Neural progenitor cell (in vitro differentiated cells): ENCODE measurements at regions not wholly inside any gene's neighbourhood (a gene's known extent, or its start where the extent isn't known, plus 50 kb on each side); places are given as distances from the start of the nearest gene placed in this dataset.

Experiments
- DNase-seq: peaks from one replicate; pipeline ENCODE4 v3.0.0-alpha.2; 2016; ENCODE audit warnings: low spot score
- H2AFZ ChIP-seq: fragments of 200-600 bp; sonication (generic); replicated peaks from 2 replicates; pipeline ENCODE4 v1.6.1; 2016; ENCODE audit warnings: antibody characterized with exemption
- H3F3A ChIP-seq: fragments of 200-600 bp; sonication (generic); 2 replicates; pipeline ENCODE4 v1.6.1; 2016; ENCODE audit warnings: antibody characterized with exemption, low read depth
- H3K27ac ChIP-seq: fragments of 200-600 bp; sonication (generic); 2 replicates; pipeline ENCODE4 v1.5.1; 2016; ENCODE audit warnings: mild to moderate bottlenecking
- H3K27me3 ChIP-seq: fragments of 200-600 bp; sonication (generic); 2 replicates; pipeline ENCODE4 v1.6.1; 2016; ENCODE audit warnings: mild to moderate bottlenecking, moderate library complexity
- H3K36me3 ChIP-seq: fragments of 200-600 bp; sonication (generic); 2 replicates; pipeline ENCODE4 v1.5.1; 2016
- H3K4me1 ChIP-seq: fragments of 200-600 bp; sonication (generic); 2 replicates; pipeline ENCODE4 v1.6.1; 2016; ENCODE audit warnings: mixed run types
- H3K4me2 ChIP-seq: fragments of 200-600 bp; sonication (generic); 2 replicates; pipeline ENCODE4 v1.6.1; 2016
- H3K4me3 ChIP-seq: fragments of 200-600 bp; sonication (generic); 2 replicates; pipeline ENCODE4 v1.5.1; 2016
- H3K79me2 ChIP-seq: fragments of 200-600 bp; sonication (generic); 2 replicates; pipeline ENCODE4 v1.6.1; 2016; ENCODE audit warnings: low read depth
- H3K9ac ChIP-seq: fragments of 200-600 bp; sonication (generic); 2 replicates; pipeline ENCODE4 v1.6.1; 2016
- H3K9me3 ChIP-seq: fragments of 200-600 bp; sonication (generic); 2 replicates; pipeline ENCODE4 v1.5.1; 2016; ENCODE audit warnings: low read depth
- H4K20me1 ChIP-seq: fragments of 200-600 bp; sonication (generic); 2 replicates; pipeline ENCODE4 v1.6.1; 2016; ENCODE audit warnings: low read depth
- H3K27ac Mint-ChIP-seq: 3 replicates; pipeline ENCODE4 v1.8.0; 2021; ENCODE audit warnings: mixed read lengths
- H3K27me3 Mint-ChIP-seq: 2 replicates; pipeline ENCODE4 v1.8.0; 2022; ENCODE audit warnings: low read depth, mild to moderate bottlenecking, inconsistent platforms, moderate library complexity, mixed read lengths; ENCODE audit not compliant: insufficient read depth
- H3K36me3 Mint-ChIP-seq: 3 replicates; pipeline ENCODE4 v1.8.0; 2021; ENCODE audit warnings: mixed read lengths
- H3K4me1 Mint-ChIP-seq: 3 replicates; pipeline ENCODE4 v1.8.0; 2021; ENCODE audit warnings: mixed read lengths
- H3K4me3 Mint-ChIP-seq: 3 replicates; pipeline ENCODE4 v1.8.0; 2021; ENCODE audit warnings: mild to moderate bottlenecking, moderate library complexity, mixed read lengths
- H3K9me3 Mint-ChIP-seq: 3 replicates; pipeline ENCODE4 v1.8.0; 2020; ENCODE audit warnings: mixed read lengths
- EZH2 ChIP-seq: fragments of 200-600 bp; sonication (generic); IDR thresholded peaks from 2 replicates; pipeline ENCODE4 v1.6.1; 2017; ENCODE audit warnings: antibody characterized with exemption, mild to moderate bottlenecking, moderate library complexity
- EZH2phosphoT487 ChIP-seq: fragments of 200-600 bp; sonication (generic); IDR thresholded peaks from 2 replicates; pipeline ENCODE4 v1.6.1; 2017; ENCODE audit warnings: antibody characterized with exemption
- TF ChIP-seq, protein P1 (sequence below): fragments of 200-600 bp; sonication (generic); IDR thresholded peaks from 2 replicates; pipeline ENCODE4 v1.5.1; 2017; ENCODE audit warnings: antibody characterized with exemption, mild to moderate bottlenecking

GRCh38 chr4:43224559-43224958 is 332.0 kb downstream of the GRXCR1 start:
- no peak overlapping the region for H3K27ac ChIP-seq
- H3K36me3 ChIP-seq = no peaks in the 10 kb centered on the region
- Mint-ChIP-seq H3K4me1 (no peaks in the 10 kb centered on the region), H3K27me3 (no peaks in the 10 kb centered on the region), H3K9me3 (no peaks in the 10 kb centered on the region), H3K4me3 (no peak overlapping the region), H3K36me3 (no peaks in the 10 kb centered on the region), H3K27ac (no peak overlapping the region)
- TF ChIP-seq EZH2 = no peak
- TF ChIP-seq, protein P1, sequence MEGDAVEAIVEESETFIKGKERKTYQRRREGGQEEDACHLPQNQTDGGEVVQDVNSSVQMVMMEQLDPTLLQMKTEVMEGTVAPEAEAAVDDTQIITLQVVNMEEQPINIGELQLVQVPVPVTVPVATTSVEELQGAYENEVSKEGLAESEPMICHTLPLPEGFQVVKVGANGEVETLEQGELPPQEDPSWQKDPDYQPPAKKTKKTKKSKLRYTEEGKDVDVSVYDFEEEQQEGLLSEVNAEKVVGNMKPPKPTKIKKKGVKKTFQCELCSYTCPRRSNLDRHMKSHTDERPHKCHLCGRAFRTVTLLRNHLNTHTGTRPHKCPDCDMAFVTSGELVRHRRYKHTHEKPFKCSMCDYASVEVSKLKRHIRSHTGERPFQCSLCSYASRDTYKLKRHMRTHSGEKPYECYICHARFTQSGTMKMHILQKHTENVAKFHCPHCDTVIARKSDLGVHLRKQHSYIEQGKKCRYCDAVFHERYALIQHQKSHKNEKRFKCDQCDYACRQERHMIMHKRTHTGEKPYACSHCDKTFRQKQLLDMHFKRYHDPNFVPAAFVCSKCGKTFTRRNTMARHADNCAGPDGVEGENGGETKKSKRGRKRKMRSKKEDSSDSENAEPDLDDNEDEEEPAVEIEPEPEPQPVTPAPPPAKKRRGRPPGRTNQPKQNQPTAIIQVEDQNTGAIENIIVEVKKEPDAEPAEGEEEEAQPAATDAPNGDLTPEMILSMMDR = no peak
- no peak for TF ChIP-seq EZH2phosphoT487
- no peaks in the 10 kb centered on the region for H4K20me1 ChIP-seq
- no peak overlapping the region for H2AFZ ChIP-seq
- H3K9me3 ChIP-seq = no peaks in the 10 kb centered on the region
- H3K4me1 ChIP-seq = peaks cover 6% of the 10 kb centered on the region
- no peaks in the 10 kb centered on the region for H3K79me2 ChIP-seq
- no peak for DNase-seq
- no peak overlapping the region for H3K9ac ChIP-seq
- no peaks in the 10 kb centered on the region for H3F3A ChIP-seq
- no peak overlapping the region for H3K4me3 ChIP-seq
- no peak overlapping the region for H3K4me2 ChIP-seq
- no peaks in the 10 kb centered on the region for H3K27me3 ChIP-seq

DNA sequence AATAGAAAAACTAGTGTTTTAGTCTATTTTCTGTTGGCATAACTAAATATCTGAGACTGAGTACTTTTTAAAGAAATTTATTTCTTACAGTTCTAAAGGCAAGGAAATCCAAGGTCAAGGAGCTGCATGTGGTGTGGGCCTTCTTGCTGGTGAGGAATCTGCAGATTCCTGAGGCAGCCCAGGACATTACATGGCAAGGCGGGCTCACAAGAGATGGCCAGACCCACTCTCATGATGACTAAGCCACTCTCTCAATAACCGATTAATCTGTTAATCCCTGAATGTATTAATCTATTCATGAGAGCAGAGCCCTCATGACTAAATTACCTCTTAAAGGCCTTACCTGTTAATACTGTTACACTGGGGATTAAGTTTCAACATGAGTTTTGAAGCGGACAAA is 340.8 kb downstream of the GRXCR1 start:
- H3K9me3 Mint-ChIP-seq = no peaks in the 10 kb centered on the region
- Histone ChIP-seq H3K4me1 (no peaks in the 10 kb centered on the region), H3K27ac (no peak overlapping the region), H3K36me3 (no peaks in the 10 kb centered on the region), H3F3A (no peaks in the 10 kb centered on the region), H3K4me3 (no peak overlapping the region), H3K9ac (no peak overlapping the region), H2AFZ (no peak overlapping the region), H4K20me1 (no peaks in the 10 kb centered on the region), H3K9me3 (no peaks in the 10 kb centered on the region), H3K79me2 (no peaks in the 10 kb centered on the region), H3K27me3 (no peaks in the 10 kb centered on the region), H3K4me2 (no peak overlapping the region)
- no peaks in the 10 kb centered on the region for H3K36me3 Mint-ChIP-seq
- TF ChIP-seq EZH2 (no peak), EZH2phosphoT487 (no peak)
- TF ChIP-seq, protein P1 = no peak
- H3K27me3 Mint-ChIP-seq = no peaks in the 10 kb centered on the region
- no peak for DNase-seq
- no peak overlapping the region for H3K27ac Mint-ChIP-seq
- no peaks in the 10 kb centered on the region for H3K4me1 Mint-ChIP-seq
- no peak overlapping the region for H3K4me3 Mint-ChIP-seq

- no peak overlapping the region for H3K27ac ChIP-seq
- no peaks in the 10 kb centered on the region for H3K27me3 Mint-ChIP-seq
- H3K9ac ChIP-seq = no peak overlapping the region
- no peak overlapping the region for H2AFZ ChIP-seq
- H3K9me3 ChIP-seq = no peaks in the 10 kb centered on the region
- H3K4me1 ChIP-seq = no peaks in the 10 kb centered on the region
- no peak overlapping the region for H3K4me3 ChIP-seq
- no peak for DNase-seq
- no peaks in the 10 kb centered on the region for H3K79me2 ChIP-seq
- no peaks in the 10 kb centered on the region for H3K4me1 Mint-ChIP-seq
- no peaks in the 10 kb centered on the region for H3K36me3 ChIP-seq
- H3K27me3 ChIP-seq = no peaks in the 10 kb centered on the region
- H3K27ac Mint-ChIP-seq = no peak overlapping the region
- H3K4me3 Mint-ChIP-seq = no peak overlapping the region
- H3F3A ChIP-seq = no peaks in the 10 kb centered on the region
- no peak overlapping the region for H3K4me2 ChIP-seq
- H3K36me3 Mint-ChIP-seq = no peaks in the 10 kb centered on the region
- H3K9me3 Mint-ChIP-seq = no peaks in the 10 kb centered on the region
- H4K20me1 ChIP-seq = no peaks in the 10 kb centered on the region
- TF ChIP-seq EZH2phosphoT487 (no peak), EZH2 (no peak)
- TF ChIP-seq, protein P1 = no peak
These were observed 342.3 kb downstream of the GRXCR1 start for GRCh38 chr4:43234626-43235415.
